K562 (cell line): ENCODE measurements at regions not wholly inside any gene's neighbourhood (a gene's known extent, or its start where the extent isn't known, plus 50 kb on each side); places are given as distances from the start of the nearest gene placed in this dataset.

Experiments used
- CBX3 ChIP-seq, 2 experiments: IDR thresholded peaks; 1 replicate in 1 of 2; 2 replicates in 1 of 2; pipeline ENCODE4 v1.6.1; 2012; ENCODE audit warnings: inconsistent platforms in 2 of 2, low read length in 2 of 2, borderline replicate concordance in 1 of 2, control low read depth in 1 of 2
- CBX5 ChIP-seq: IDR thresholded peaks from 2 replicates; pipeline ENCODE4 v1.6.1; 2014; ENCODE audit warnings: low read depth, borderline replicate concordance
- CEBPB ChIP-seq: fragments of 450-650 bp; IDR thresholded peaks from 2 replicates; pipeline ENCODE4 v1.6.1; 2016; ENCODE audit warnings: missing genetic modification characterization, missing compliant biosample characterization
- CHD4 ChIP-seq: fragments of 200-600 bp; sonication (generic); IDR thresholded peaks from 3 replicates; pipeline ENCODE4 v1.6.1; 2012; ENCODE audit warnings: low read depth, mild to moderate bottlenecking, mixed read lengths, low read length, inconsistent platforms; ENCODE audit not compliant: insufficient read depth, insufficient replicate concordance, poor library complexity, severe bottlenecking
- DACH1 ChIP-seq: fragments of 450-650 bp; IDR thresholded peaks from 2 replicates; pipeline ENCODE4 v1.6.1; 2018; ENCODE audit not compliant: partially characterized antibody
- E2F6 ChIP-seq, 2 experiments: IDR thresholded peaks; 2 replicates each; pipeline ENCODE4 v1.6.1; 2011; ENCODE audit warnings: borderline replicate concordance in 1 of 2, control low read depth in 1 of 2, low read depth in 1 of 2, low read length in 1 of 2, mild to moderate bottlenecking in 1 of 2, mixed read lengths in 1 of 2, moderate library complexity in 1 of 2; ENCODE audit not compliant: insufficient read depth in 1 of 2, insufficient read length in 1 of 2, poor library complexity in 1 of 2, severe bottlenecking in 1 of 2; ENCODE audit errors: extremely low read depth in 1 of 2
- FOXO4 ChIP-seq: fragments of 450-650 bp; formaldehyde crosslinking; IDR thresholded peaks from 2 replicates; pipeline ENCODE4 v1.4.0; 2020; ENCODE audit warnings: mild to moderate bottlenecking, moderate library complexity
- FUS ChIP-seq: fragments of 200-400 bp; formaldehyde crosslinking; optimal IDR thresholded peaks from 2 replicates; pipeline ENCODE3; 2017; ENCODE audit warnings: low read depth, low read length
- KAT7 ChIP-seq: sonication (generic); formaldehyde crosslinking; IDR thresholded peaks from 2 replicates; pipeline ENCODE4 v1.8.0; 2022; ENCODE audit warnings: missing genetic modification reagents, mild to moderate bottlenecking, borderline replicate concordance
- MYBL2 ChIP-seq, 2 experiments: fragments of 450-650 bp in 1 of 2; sonication (generic) in 1 of 2; formaldehyde crosslinking in 1 of 2; IDR thresholded peaks; 2 replicates each; pipeline versions ENCODE4 v1.6.1 to v1.8.1; 2017 to 2022; ENCODE audit warnings: borderline replicate concordance in 1 of 2, inconsistent platforms in 1 of 2, low read depth in 1 of 2, mild to moderate bottlenecking in 1 of 2, missing genetic modification reagents in 1 of 2, moderate library complexity in 1 of 2
- NBN ChIP-seq: fragments of 450-650 bp; IDR thresholded peaks from 2 replicates; pipeline ENCODE4 v1.6.1; 2016; ENCODE audit warnings: low read depth, mild to moderate bottlenecking
- PHB ChIP-seq: fragments of 250-450 bp; sonication (Bioruptor Pico); IDR thresholded peaks from 2 replicates; pipeline ENCODE4 v1.5.0; 2021
- TEAD4 ChIP-seq, 2 experiments: sonication (generic) in 1 of 2; formaldehyde crosslinking in 1 of 2; IDR thresholded peaks; 2 replicates each; pipeline versions ENCODE4 v1.6.1 to v1.8.0; 2012 to 2022; ENCODE audit warnings: borderline replicate concordance in 1 of 2, inconsistent platforms in 1 of 2, low read length in 1 of 2, mild to moderate bottlenecking in 1 of 2, missing genetic modification reagents in 1 of 2
- USF1 ChIP-seq: sonication (generic); formaldehyde crosslinking; IDR thresholded peaks from 2 replicates; pipeline ENCODE4 v1.9.0; 2022; ENCODE audit warnings: mild to moderate bottlenecking, missing genetic modification reagents
- ZBTB1 ChIP-seq: sonication (generic); formaldehyde crosslinking; IDR thresholded peaks from 2 replicates; pipeline ENCODE4 v1.8.1; 2023; ENCODE audit warnings: missing genetic modification reagents, low read depth, mild to moderate bottlenecking, borderline replicate concordance
- ZNF274 ChIP-seq: IDR thresholded peaks from 2 replicates; pipeline ENCODE4 v1.6.1; 2011; ENCODE audit warnings: low read depth, mild to moderate bottlenecking, low read length, moderate library complexity, borderline replicate concordance
- ZNF592 ChIP-seq: fragments of 450-650 bp; IDR thresholded peaks from 2 replicates; pipeline ENCODE4 v1.6.1; 2017; ENCODE audit warnings: antibody characterized with exemption, mild to moderate bottlenecking

DNA sequence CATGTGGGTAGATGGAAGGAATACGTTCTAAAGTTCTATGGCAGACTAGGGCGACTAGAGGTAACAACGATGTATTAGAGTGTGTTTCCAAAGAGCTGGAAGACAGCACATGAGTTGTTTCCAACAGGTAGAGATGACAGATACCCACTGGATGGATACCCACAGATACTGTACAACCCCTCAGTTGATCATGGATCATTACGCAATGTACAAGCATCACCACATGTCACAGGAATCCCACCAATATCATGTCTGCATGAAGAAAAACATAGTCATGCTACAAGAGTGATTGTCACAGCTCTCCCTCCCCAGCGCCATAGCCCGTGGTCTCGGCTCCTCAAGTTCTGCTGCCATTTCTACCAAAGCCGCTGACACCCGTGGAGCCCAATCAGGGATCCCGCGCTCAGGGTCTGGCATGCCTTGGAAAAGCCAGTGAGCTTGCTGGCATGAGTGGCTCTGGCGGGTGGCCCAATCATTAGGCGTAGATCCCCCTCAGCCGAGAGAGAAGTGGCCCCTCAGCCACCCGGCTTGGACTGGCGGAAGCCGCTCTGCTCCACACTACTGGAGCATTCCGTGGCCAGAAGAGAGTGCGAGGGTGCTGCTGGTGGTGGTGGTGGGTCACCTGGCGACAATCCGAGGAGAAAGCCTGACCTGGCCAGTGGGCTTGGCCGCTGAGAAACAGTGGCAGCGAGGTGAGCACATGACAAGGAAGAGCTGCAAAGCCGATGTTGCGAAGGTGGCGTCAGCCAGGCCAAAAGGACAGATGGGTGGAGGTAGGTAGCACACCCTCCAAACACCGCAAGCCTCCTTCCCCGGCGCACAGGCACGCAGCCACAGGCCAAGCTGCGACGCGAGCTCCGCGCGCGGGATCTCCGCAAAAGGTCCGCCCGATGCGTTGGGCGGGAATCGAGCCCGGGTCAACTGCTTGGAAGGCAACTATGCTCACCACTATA lies 65.7 kb upstream of the FCGR2A start (continued):
- TF ChIP-seq E2F6 (IDR thresholded peaks at IDR 0.05; ENCODE audit: borderline replicate concordance in 1 of 2, extremely low read depth in 1 of 2, insufficient read depth in 1 of 2, insufficient read length in 1 of 2, low read depth in 1 of 2, low read length in 1 of 2, poor library complexity in 1 of 2, severe bottlenecking in 1 of 2) (peak; percentile 87), ZNF592 (peak; percentile 66; the same call in 1 of the 2 replicates), FOXO4 (CRISPR knock-in tag) (no peak), PHB (CRISPR knock-in tag) (no peak), TEAD4 (IDR thresholded peaks at IDR 0.05; ENCODE audit: low read length) (no peak), TEAD4 (CRISPR knock-in tag; IDR thresholded peaks at IDR 0.05; ENCODE audit: borderline replicate concordance) (0 out of 2 replicates have a peak, but pooled peaks have one; percentile 51), MYBL2 (IDR thresholded peaks at IDR 0.05; ENCODE audit: low read depth) (no peak), MYBL2 (CRISPR knock-in tag; IDR thresholded peaks at IDR 0.05; ENCODE audit: borderline replicate concordance) (no peak), FUS (no peak), CBX3 (IDR thresholded peaks at IDR 0.05; ENCODE audit: borderline replicate concordance in 1 of 2, low read length in 2 of 2) (0 out of 3 replicates have a peak, but pooled peaks of 1 of the 2 experiments have one; percentile 6), ZNF274 (no peak), DACH1 (no peak), CBX5 (no peak), CEBPB (peak; percentile 89), USF1 (0 out of 2 replicates have a peak, but pooled peaks have one; percentile 39), ZBTB1 (peak; percentile 10; the same call in 1 of the 2 replicates), NBN (no peak), KAT7 (CRISPR knock-in tag) (peak; percentile 63; the same call in 1 of the 2 replicates), CHD4 (no peak)
